GM10266 (cell line): ENCODE measurements at regions not wholly inside any gene's neighbourhood (a gene's known extent, or its start where the extent isn't known, plus 50 kb on each side); places are given as distances from the start of the nearest gene placed in this dataset.

Experiments
- DNase-seq: peaks from one replicate; pipeline ENCODE4 v3.0.0; 2012; ENCODE audit errors: extremely low spot score
- TF ChIP-seq, protein P1 (sequence below): IDR thresholded peaks from 2 replicates; pipeline ENCODE4 v1.5.1; 2012; ENCODE audit warnings: mild to moderate bottlenecking, low read depth; ENCODE audit not compliant: control insufficient read depth, insufficient read depth; ENCODE audit errors: missing control alignments

DNA sequence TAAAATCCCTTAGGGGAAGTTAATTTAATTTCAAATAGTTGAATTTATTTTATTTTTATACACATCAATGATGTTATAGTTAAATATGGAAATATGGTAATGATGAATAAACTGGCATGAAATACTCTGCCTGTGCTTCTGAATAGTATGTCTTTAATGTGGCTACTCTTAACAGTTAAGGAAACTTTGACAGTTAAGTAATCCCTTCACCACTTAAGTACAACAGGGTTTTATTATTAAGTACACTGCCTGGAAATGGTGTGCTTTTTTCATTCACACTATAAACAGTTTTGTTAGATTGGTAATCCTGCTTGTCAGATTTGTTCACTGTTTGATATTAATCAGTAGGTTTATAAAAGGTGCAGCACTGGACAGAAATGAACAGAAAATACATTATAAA, 412.0 kb upstream of the ZEB2 start:
- TF ChIP-seq, protein P1, sequence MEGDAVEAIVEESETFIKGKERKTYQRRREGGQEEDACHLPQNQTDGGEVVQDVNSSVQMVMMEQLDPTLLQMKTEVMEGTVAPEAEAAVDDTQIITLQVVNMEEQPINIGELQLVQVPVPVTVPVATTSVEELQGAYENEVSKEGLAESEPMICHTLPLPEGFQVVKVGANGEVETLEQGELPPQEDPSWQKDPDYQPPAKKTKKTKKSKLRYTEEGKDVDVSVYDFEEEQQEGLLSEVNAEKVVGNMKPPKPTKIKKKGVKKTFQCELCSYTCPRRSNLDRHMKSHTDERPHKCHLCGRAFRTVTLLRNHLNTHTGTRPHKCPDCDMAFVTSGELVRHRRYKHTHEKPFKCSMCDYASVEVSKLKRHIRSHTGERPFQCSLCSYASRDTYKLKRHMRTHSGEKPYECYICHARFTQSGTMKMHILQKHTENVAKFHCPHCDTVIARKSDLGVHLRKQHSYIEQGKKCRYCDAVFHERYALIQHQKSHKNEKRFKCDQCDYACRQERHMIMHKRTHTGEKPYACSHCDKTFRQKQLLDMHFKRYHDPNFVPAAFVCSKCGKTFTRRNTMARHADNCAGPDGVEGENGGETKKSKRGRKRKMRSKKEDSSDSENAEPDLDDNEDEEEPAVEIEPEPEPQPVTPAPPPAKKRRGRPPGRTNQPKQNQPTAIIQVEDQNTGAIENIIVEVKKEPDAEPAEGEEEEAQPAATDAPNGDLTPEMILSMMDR: no peak

DNA sequence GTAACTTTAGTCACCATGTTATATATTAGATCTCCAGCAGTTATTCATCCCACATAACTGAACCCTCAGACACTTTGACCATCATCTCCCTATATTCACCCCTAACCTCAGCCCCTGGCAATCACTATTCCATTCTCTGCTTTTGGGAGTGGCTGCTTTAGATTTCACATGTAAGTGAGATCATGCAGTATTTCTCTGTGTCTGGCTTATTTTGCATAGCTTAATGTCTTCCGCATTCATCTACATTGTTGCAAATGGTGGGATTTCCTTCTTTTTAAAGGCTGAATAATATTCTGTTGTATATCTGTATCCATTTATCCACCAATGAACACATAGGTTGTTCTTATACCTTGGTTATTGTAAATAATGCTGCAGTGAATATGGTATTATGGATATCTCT, 411.6 kb upstream of the ZEB2 start:
- TF ChIP-seq, protein P1: no peak
- DNase-seq: no peak

More for the DNA sequence above, 412.0 kb upstream of the ZEB2 start:
- no peak for DNase-seq

DNA sequence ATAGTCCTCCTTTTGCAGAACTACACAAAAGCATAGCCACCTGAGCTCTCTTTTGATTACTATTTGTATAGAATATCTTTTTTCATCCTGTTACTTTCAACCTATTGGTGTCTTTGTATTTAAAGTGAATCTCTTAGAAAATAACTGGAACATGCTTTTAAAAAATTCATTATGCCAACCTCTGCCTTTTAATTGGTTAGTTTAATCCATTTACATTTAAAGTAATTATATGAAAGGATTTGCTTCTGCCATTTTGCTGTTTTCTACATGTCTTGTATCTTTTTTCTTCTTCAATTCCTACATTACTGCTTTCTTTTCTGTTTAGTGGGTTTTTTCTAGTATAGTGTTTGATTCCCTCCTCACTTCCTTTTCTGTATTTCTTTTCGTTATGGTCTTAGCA, 407.5 kb upstream of the ZEB2 start:
- TF ChIP-seq, protein P1: no peak
- no peak for DNase-seq

DNA sequence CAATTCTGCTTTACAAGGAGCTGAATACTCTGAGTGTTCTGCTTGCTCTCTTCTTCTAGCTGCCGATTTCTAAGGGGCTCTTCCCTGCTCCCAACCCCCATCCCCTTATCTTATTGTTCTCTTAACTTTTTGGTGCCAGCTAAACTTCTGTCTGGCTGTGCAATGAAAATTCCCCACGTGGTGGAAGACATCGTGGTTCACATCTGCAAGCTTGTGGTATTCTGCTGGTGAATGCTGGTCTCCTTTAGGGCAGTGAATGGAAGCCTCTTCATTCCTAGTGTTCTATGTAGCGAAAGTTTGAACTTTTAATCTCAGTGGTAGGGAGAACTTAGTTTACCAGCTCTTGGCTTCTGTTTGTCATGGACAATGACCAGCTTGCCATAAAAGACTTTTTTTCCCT, 406.0 kb upstream of the ZEB2 start:
- DNase-seq: no peak
- TF ChIP-seq, protein P1: no peak

DNA sequence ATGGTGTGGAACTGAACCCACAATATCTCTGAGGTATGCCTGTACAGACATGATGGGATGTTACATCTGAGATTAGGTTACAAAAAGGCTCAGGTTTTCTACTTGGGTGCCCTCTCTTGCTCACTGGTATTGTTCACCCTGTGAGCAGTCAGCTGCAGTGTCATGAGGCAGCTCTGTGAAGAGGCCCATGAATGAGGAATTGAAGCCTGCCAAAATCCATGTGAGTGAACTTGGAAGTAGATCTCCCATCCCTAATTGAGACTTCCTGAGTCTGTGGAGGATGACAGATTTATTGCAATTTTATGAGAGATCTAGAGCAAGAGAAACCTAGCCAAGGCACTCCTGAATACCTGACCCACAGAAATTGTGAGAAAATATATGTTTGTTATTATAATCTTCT, 404.9 kb upstream of the ZEB2 start:
- no peak for DNase-seq
- TF ChIP-seq, protein P1: no peak

DNA sequence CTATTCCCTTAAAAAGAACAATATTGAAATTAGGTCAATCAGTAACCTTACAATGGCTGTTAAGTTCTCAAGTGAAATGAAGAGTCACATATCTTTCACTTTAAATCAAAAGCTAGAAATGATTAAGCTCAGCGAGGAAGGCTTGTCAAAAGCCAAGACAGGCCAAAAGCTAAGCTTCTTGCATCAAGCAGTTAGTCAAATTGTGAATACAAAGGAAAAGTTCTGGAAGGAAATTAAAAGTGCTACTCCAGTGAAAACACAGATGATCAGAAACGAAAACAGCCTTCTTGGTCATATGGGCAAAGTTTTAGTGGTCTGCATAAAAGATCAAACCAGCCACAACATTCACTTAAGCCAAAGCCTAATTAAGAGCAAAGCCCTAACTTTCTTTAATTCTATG, 402.6 kb upstream of the ZEB2 start:
- no peak for DNase-seq
- TF ChIP-seq, protein P1: no peak

DNA sequence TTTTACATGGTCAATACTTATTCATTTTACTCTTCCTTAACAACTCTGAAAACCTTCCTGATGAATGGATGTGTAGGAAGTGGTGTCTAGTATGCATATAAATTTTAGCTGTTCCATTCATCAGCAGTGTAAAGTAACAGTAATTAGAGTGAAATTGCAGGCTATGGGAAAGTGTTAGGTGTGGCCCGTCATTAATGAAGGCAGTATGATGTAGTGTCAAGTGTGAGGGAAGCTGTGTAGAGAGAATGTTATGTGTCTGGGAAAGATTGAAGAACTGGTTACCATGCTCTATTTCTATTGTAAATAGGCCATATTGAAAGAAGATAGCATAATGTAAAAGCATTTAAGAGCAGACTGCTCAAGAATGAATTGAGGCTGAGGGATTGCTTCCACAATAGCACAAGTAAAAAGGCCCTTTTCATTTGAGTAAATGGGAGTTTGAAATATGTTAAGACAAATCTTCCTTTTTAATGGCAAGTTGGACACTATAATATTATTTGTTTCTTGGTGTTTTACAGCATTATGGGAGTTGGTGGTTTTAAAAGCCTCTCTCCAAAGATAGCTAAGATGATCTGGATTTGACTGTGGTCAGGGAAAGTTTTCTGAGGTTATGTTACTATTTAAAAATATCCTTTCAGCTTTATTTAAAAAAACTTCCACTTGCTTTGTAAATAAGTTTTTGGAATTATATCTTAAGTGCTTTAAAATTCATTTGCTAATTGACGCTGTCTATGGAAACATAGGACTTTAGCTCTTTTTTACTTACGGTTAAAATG, 401.0 kb upstream of the ZEB2 start:
- DNase-seq: no peak
- TF ChIP-seq, protein P1: no peak
